Colon (tissue), 2 donors: ENCODE measurements at regions not wholly inside any gene's neighbourhood (a gene's known extent, or its start where the extent isn't known, plus 50 kb on each side); places are given as distances from the start of the nearest gene placed in this dataset.

Experiments
- FAIRE-seq: peaks from 2 replicates; lab custom pipeline; 2012; peaks lifted over from hg19 to GRCh38; lab: Jason Lieb, UNC
- donor health status: control.
- donor health status: control.

DNA sequence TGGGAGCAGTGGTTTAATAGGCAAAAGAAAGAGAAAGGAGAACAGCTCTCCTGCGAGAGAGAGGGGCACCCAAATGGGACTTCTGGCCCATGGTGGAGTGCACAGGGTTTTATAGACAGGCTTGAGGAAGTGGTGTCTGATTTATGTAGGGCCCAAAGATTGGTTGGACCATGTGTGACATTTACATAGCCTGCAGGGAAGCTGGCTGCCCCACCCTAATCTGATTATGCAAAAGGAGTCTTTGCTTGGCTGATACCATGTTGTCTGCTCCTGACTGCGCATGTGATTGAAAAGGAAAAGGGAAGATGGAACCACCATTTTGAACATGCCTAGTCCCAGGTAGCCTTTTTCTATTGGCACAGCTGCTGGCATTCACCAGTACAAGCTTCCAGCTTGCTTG lies 100.0 kb upstream of the DIPK2B start:
- FAIRE-seq = no peak

DNA sequence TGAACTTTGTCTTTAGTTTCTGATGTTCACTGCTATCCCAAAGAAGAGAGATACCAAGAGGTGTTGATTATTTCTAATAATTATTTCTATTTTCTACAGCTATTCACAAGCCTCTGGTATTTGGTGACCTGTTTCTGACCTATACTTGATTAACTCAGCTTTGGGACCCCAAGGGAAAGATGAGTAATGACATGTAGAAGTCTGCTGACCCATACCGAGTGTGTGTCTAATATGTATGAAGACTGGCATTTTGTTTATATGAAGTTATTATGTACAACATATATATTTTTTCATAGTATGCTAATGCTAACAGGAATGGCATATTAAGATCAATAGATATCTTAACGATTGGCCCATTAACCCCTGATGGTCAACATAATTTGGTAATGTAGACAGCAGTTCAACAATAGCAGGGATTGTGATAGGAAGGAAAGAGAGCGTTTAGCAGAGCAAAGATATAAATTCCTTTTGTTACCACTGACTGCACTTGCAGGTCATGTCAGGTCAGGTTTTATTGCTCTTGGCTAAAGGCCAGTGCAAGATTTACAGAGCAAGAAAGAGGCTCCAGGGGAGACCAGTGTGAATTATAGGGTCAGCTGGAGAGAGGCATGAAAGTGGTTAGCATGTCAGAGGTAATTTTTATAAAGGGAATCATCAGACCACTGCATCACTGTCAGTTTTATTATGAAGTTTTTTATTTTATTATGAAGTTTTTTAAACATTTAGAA lies 94.7 kb upstream of the DIPK2B start:
- FAIRE-seq = no peak

DNA sequence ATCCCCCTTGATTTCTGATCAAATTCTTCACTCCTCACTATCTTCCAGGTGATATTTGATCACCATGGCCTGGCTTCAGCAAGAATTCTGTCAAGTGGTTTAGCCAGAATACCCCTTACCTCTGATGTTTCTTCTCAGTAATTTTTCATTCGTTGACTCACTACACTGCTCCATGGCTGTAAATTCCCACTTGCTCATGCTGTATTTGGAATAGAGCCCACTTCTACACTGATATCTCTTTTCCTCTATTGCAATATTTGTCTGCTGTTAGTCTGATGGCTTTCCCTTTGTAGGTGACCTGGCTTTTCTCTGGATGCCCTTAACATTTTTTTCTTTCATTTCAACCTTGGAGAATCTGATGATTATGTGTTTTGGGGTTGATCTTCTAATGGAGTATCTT lies 73.9 kb upstream of the DIPK2B start:
- no peak for FAIRE-seq

DNA sequence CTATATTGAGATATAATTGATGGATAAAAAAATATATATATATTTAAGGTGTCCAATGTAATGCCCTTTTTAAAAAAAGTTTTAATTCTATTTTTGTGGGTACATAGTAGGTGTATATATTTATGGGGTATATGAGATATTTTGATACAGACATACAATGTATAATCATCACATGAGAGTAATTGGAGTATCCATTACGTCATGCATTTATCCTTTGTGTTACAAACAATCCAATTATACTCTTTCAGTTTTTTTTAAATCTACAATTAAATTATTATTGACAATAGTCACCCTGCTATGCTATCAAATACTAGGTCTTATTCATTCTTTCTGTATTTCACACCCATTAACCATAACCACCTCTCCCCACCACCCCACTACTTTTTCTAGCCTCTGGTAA lies 66.3 kb upstream of the DIPK2B start:
- FAIRE-seq = no peak

DNA sequence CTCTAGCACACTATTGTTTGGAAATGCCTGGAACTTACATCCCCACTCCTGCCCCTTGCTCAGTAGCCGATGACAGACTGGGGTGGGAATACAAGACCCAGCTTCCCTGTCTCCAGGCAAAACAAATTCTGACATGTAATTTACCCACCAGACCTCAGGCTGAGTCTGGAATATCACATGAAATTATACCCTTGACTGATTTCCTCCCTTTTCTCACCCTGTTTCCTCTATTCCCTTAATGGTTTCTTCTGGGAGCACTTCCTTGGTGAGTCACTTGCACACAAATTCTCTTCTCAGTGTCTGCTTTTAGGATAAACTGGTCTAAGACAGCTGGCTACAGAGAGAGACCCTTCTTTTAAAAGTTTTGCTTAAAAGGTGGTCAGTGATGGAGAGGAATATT lies 65.8 kb upstream of the DIPK2B start:
- FAIRE-seq = no peak

DNA sequence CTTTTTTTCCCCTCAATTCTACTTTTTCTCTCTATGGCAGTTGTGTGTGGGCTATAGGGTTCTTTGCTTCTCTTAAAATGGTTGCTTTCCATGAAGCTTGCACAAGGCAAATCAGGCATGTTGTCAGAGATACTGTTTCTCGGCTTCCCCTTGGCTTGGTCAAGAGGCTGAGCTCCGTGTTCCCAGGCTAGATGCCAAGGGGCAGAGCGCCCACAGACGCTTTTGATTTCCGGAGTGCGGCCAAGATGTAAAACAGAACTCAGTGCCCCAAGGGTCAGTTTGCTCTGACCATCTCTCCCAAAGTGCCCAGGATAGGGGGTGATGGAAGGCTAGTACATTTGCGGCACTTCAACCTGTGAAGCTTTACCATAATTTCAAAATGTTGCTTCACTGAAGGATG lies 64.2 kb upstream of the DIPK2B start:
- FAIRE-seq = no peak

DNA sequence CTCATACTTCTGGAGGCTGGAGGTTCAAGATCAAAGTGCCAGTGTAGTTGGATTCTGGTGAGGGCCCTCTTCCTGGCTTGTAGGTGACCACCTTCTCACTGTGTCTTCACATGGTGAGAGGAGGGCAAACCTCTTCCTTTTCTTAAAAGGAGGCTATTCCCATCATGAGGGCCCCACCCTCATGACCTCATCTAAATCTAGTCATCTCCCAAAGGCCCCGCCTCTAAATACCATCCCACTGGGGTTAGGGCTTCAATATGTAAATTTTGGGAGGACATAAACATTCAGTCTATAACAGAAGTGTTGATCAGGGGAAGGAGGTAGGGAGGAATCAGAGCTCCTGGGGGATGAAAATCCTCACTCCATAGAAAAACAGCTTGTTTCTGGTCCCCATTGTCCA lies 60.8 kb upstream of the DIPK2B start:
- FAIRE-seq = no peak

DNA sequence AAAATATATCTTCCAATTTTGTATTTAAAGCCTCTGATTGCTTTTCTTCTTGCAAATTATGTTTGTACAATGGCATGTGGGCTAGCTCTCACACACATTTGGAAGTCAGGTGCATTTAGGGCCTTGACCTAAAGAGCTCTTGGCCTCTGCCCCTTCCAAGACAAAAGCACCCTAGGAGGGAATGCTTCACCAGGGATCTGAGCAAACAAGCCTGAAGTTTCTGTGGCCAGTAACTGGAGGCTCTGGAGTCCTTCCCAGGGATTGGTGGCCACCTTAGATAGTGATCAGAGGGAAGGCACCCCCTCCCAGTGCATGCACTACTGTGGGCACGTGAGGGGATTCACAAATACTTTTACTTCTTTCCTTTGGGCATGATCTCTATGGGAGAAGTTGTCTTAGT lies 60.3 kb upstream of the DIPK2B start:
- no peak for FAIRE-seq

DNA sequence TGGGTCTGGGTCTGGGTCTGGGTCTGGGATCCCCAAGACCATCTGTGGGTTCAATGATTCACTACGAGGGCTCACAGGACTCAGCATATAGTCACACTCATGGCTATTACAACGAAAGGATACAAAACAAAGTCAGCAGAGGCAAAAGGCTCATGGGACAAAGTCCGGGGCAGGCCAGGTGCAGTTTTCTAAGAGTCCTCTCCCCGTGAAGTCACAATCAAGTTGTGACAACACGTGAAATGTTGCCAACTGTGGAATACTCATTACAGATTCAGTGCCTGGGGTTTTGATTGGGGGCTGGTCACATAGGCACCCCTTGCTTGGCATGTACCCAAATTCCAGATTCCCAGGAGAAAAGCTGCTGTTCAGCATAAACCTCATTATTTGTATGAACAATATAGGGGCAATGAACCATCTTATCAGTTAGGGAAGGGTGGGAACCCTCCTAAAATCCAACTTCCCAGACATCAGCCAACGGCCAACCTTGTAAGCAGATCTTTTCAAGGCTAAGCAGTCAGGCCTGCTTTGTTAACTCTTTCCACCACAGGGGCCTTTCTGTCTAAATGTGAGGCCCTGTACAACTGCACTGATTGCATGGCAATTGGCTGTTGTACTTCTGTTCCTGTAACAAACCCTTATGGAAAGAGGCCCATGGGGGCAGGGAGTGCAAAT lies 58.2 kb upstream of the DIPK2B start:
- peak; percentile 38 for FAIRE-seq
